NCI-H128 (cell line): ENCODE measurements at regions not wholly inside any gene's neighbourhood (a gene's known extent, or its start where the extent isn't known, plus 50 kb on each side); places are given as distances from the start of the nearest gene placed in this dataset.
"Not testable (repeated sequence)": the region's sequence is repeated elsewhere in the genome, so short reads cannot be mapped to it uniquely, and the experiment has no call there.

Source experiments
- DNase-seq: peaks from one replicate; lab custom pipeline; 2025; ENCODE audit not compliant: unreplicated experiment; lab: John Stamatoyannopoulos, UW

GRCh38 chr10:11691319-11691755 is 50.8 kb upstream of the ECHDC3 start:
- DNase-seq, result no peak

- no peak for DNase-seq
These were observed 52.0 kb upstream of the ECHDC3 start for GRCh38 chr10:11689945-11690736.

GRCh38 chr10:11688448-11688795 is 53.8 kb upstream of the ECHDC3 start:
- DNase-seq, result not testable (repeated sequence)

DNA sequence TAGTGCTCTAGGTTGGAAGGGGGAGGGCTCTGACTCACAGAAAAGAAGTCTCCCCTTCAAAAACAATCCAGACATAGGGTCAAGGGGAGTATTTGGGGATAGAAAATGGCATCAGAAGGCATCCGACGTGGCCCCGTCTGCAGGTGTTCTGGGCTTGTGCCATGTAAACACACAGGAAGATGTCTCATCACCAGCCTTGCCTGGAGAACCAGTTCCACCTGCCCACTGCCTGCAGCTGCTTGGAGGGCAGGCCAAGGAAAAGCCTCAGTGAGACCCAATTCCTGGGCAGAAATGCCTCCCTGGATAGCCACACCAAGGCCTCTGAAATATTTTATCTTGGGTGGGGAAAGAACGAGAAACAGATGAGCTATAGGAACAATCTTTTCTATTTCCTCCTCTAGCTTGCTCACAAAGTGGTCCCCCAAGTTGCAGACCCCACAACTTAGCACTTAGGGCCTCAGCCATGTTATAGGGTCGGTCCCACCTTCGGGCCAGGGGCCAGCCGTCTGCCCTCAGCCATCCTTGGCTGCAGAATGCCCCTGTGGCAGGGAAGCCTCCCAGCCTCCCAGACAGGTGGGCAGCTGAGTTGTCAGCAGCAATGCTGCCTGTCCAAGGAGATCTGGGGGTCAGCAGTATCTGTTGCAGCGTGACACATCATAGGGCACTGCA is 54.3 kb upstream of the ECHDC3 start:
- no peak for DNase-seq

DNA sequence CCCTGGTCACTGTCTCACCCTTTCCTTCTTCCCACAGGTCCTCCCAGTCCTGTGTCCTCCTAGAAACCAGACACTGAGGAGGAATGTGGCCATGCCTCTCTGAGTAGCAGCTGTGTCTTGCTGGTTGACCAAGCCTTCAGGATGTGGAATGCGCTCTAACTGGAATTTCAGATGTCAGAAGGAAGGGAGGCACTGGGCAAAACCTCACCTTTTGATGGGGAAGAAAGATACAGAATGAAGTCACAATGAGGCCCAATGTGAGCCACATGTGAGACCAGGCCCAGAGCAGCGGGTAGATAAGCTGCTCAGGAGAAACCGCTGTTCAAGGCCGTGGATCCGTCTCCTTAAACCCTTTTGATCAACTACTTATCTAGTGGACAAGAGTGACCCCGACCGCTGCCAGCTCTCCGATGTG is 54.8 kb upstream of the ECHDC3 start:
- no peak for DNase-seq

GRCh38 chr10:11685787-11686218 is 56.4 kb upstream of the ECHDC3 start:
- DNase-seq, result peak; percentile 17

GRCh38 chr10:11684717-11685645 is 57.2 kb upstream of the ECHDC3 start:
- DNase-seq, result no peak

DNA sequence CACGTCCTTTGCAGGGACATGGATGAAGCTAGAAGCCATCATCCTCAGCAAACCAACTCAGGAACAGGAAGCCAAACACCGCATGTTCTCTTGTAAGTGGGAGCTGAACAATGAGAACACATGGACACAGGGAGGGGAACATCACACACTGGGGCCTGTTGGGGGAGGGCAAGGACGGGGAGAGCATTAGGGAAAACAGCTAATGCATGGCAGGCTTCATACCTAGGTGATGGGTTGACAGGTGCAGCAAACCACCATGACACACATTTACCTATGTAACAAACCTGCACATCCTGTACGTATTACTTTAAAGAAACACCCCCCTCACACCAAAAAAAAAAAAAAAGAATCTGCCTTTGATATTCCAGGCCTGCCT is 57.9 kb upstream of the ECHDC3 start:
- DNase-seq, result not testable (repeated sequence)

DNA sequence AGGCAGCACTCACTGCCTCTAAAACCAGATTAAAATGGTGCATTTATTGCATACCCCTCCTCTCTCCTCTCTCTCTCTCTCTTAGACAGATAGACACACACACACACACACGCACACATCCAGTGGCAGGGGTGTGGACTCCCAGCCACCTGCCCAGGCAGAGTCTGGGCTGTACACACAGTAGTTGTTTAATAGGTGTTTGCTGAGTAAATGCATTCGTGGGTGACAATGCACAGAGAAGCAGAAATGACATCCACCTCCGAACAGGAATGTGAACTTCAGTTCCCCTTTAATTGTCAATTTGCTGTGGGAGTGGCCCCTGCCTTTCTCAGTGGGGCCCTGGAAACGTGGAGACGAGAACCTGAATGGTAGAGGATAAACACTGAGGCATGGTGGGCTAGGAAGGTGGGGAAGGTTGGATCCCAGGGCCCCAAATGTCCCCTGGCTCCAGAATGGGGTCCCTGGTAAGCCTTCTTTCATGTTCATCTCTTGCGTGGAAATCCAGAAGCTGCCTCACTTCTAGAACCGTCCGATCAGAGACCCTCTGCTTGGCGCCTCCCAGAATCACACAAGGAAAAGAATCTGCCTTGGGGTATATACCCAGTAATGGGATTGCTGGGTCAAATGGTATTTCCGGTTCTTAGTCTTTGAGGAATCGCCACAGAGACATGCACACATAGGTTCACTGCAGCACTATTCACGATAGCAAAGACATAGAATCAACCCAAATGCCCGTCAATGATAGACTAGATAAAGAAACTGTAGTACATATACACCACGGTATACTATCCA is 58.5 kb upstream of the ECHDC3 start:
- no peak for DNase-seq

DNA sequence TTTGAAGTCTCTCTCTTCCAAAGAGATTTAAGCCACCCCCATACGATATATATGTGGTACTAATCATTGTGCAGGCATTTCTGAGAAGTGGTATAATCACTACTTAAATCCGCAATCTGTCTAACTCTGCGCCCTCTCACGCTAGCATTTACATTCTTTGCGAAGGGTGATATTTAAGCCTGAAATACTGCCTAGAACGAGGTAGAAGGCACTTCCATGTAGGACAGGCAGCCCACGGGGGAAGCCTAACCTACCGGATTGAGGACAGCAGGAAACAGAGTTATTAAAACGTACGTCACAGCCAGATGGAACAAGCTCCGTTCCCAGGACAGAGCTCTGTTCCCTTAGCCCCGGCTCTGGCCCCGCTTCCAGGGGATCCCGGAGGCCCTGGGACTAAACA is 59.3 kb upstream of the ECHDC3 start:
- DNase-seq, result no peak

DNA sequence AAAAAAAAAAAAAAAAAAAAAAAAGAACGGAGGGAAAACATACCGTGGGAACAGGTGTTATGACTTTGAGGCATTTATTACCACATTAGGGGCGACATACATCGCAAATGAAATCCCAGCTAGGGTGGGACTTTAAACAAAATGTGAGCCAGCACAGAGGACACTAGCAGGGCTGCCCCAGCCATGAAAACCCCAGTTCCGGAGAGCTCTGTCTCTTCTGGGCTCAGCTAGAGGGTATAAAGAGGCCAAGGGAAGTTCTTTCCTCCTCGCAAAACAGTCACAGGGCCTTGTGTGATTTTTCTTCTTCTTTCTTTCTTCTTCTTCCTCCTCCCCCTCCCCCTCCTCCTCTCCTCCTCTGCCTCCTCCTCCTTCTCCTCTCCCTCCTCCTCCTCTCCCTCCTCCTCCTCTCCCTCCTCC is 59.9 kb upstream of the ECHDC3 start:
- no peak for DNase-seq

DNA sequence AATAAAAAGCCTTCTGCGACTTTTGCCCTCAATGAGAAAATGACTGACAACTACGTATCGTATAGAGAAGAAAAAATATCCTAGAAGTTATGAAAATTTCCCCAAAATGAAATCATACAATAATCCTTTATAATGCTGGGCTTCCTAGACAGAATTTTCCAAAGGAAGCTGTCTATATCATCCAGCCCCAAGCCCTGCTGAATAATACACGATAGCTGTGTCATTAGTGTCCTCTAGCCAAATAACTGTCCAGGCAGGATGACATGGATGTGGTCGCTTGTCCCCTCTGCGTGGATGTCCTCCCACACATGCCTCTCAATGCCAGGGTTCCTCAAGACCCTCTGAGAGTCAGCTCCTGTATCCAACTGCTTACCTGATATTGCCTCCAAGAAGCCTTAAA is 61.7 kb upstream of the ECHDC3 start:
- no peak for DNase-seq

GRCh38 chr10:11679946-11680345 is 62.2 kb upstream of the ECHDC3 start:
- no peak for DNase-seq

DNA sequence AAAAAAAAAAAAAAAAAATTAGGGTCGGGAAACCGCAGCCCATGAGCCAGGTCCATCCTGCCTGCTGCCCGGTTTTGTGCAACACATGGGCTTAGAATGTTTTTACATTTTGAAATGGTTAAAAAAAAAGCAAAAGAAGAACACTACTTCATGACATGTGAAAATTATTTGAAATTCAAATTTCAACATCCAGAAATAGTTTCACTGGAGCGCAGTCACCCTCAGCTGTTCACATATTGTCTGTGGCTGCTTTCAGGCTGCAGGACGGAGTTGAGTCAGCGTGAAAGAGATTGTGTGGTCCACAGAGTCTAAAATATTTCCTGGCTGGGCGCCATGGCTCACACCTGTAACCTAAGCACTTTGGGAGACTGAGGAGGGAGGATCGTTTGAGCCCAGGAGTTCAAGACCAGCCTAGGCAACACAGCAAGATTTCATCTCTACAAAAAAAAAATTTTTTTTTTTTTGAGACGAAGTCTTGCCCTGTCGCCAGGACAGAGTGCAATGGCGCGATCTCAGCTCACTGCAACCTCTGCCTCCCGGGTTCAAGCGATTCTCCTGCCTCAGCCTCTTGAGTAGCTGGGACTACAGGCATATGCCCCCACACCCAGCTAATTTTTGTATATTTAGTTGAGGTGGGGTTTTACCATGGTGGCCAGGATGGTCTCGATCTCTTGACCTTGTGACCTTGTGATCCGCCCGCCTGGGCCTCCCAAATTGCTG is 63.9 kb upstream of the ECHDC3 start:
- DNase-seq, result no peak

DNA sequence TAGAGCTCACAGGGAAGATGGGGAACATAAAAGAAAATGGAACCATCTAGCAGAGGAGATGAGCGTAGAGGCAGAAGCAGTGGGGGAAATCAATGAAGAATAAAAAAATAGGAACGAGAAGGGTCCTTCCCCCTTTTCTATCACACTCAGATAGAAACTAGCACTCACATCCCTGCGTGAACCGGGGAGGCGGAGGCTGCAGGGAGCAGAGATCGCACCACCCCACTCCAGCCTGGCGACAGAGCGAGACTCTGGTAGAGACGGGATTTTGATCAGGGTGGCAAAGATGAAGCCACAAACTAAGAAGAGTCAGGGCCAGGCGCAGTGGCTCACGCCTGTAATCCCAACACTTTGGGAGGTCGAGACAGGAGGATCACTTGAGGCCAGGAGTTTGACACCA is 64.7 kb upstream of the ECHDC3 start:
- no peak for DNase-seq

- no peak for DNase-seq
These were observed 62.2 kb upstream of the USP6NL start for GRCh38 chr10:11673346-11674280.

DNA sequence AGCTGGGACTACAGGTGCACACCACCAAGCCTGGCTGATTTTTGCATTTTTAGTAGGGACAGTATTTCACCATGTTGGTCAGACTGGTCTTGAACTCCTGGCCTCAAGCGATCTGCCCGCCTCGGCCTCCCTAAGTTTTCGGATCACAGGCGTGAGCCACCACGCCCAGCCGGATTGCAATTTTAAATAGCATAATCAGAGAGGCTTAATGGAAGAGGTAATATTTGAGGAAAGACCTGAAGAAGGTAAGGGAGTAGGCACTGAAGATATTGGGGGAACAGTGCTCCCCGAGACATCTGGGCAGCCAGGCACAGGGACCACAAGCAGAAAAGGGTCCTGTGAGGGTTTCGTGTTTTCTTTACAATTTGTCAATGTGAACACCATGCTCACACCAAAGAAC is 61.4 kb upstream of the USP6NL start:
- DNase-seq, result no peak

GRCh38 chr10:11670381-11670780 is 58.9 kb upstream of the USP6NL start:
- no peak for DNase-seq
